ENCODE measurements at regions not wholly inside any gene's neighbourhood (a gene's known extent, or its start where the extent isn't known, plus 50 kb on each side); places are given as distances from the start of the nearest gene placed in this dataset.

- DNase-seq (no peak), FAIRE-seq (no peak)
- Histone ChIP-seq H3K4me3 (ENCODE audit: low read length in 3 of 3) (no peak overlapping the region), H3K27ac (ENCODE audit: low read depth in 2 of 2, low read length in 2 of 2) (no peak overlapping the region), H3K9me3 (ENCODE audit: control insufficient read depth in 2 of 3, insufficient read depth in 1 of 3, low read length in 3 of 3) (no peaks in the 10 kb centered on the region), H3K4me1 (ENCODE audit: control insufficient read depth in 2 of 3, insufficient read depth in 2 of 3, low read depth in 1 of 3, low read length in 3 of 3) (no peaks in the 10 kb centered on the region), H3K27me3 (ENCODE audit: control insufficient read depth, insufficient read depth, low read length) (no peaks in the 10 kb centered on the region), H3K9ac (ENCODE audit: low read length in 3 of 3) (no peak overlapping the region), H3K36me3 (ENCODE audit: control insufficient read depth in 2 of 3, insufficient read depth in 3 of 3, low read length in 3 of 3) (no peaks in the 10 kb centered on the region)
- intact Hi-C loops (cut with DNase I): no loop called here
- no peak for TF ChIP-seq CTCF (IDR thresholded peaks at IDR 0.05; ENCODE audit: borderline replicate concordance, extremely low read depth, insufficient read depth)
These were observed 98.7 kb upstream of the IQSEC1 start for GRCh38 chr3:13171704-13172643.

GRCh38 chr3:13170317-13170716 lies 97.1 kb upstream of the IQSEC1 start:
- no peaks in the 10 kb centered on the region for H3K27me3 ChIP-seq (ENCODE audit: control insufficient read depth, insufficient read depth, low read length)
- H3K36me3 ChIP-seq (ENCODE audit: control insufficient read depth in 2 of 3, insufficient read depth in 3 of 3, low read length in 3 of 3): no peaks in the 10 kb centered on the region
- FAIRE-seq (no peak), DNase-seq (peak in 1 of 5 donors; percentile 18)
- no peak overlapping the region for H3K4me3 ChIP-seq (ENCODE audit: low read length in 3 of 3)
- H3K9ac ChIP-seq (ENCODE audit: low read length in 3 of 3): no peak overlapping the region
- no peak overlapping the region for H3K27ac ChIP-seq (ENCODE audit: low read depth in 2 of 2, low read length in 2 of 2)
- no peaks in the 10 kb centered on the region for H3K9me3 ChIP-seq (ENCODE audit: control insufficient read depth in 2 of 3, insufficient read depth in 1 of 3, low read length in 3 of 3)
- intact Hi-C loops (cut with DNase I): no loop called here
- no peak for TF ChIP-seq CTCF (IDR thresholded peaks at IDR 0.05; ENCODE audit: borderline replicate concordance, extremely low read depth, insufficient read depth)
- no peaks in the 10 kb centered on the region for H3K4me1 ChIP-seq (ENCODE audit: control insufficient read depth in 2 of 3, insufficient read depth in 2 of 3, low read depth in 1 of 3, low read length in 3 of 3)

GRCh38 chr3:13168391-13168790 lies 95.2 kb upstream of the IQSEC1 start:
- intact Hi-C loops (cut with DNase I): no loop called here

More at GRCh38 chr3:13168391-13168790, 95.2 kb upstream of the IQSEC1 start:
- FAIRE-seq (no peak), DNase-seq (peak in 1 of 5 donors; percentile 12)
- no peak for TF ChIP-seq CTCF (IDR thresholded peaks at IDR 0.05; ENCODE audit: borderline replicate concordance, extremely low read depth, insufficient read depth)
- Histone ChIP-seq H3K9ac (ENCODE audit: low read length in 3 of 3) (no peak overlapping the region), H3K4me3 (ENCODE audit: low read length in 3 of 3) (no peak overlapping the region), H3K36me3 (ENCODE audit: control insufficient read depth in 2 of 3, insufficient read depth in 3 of 3, low read length in 3 of 3) (no peaks in the 10 kb centered on the region), H3K9me3 (ENCODE audit: control insufficient read depth in 2 of 3, insufficient read depth in 1 of 3, low read length in 3 of 3) (no peaks in the 10 kb centered on the region), H3K4me1 (ENCODE audit: control insufficient read depth in 2 of 3, insufficient read depth in 2 of 3, low read depth in 1 of 3, low read length in 3 of 3) (no peaks in the 10 kb centered on the region), H3K27ac (ENCODE audit: low read depth in 2 of 2, low read length in 2 of 2) (no peak overlapping the region), H3K27me3 (ENCODE audit: control insufficient read depth, insufficient read depth, low read length) (no peaks in the 10 kb centered on the region)
